Suprapubic skin (tissue), 3 donors: ENCODE measurements at regions not wholly inside any gene's neighbourhood (a gene's known extent, or its start where the extent isn't known, plus 50 kb on each side); places are given as distances from the start of the nearest gene placed in this dataset.

Source experiments
- CTCF ChIP-seq, 2 donors: fragments of 200-600 bp in 1 of 2; fragments of 450-650 bp in 1 of 2; sonication (generic) in 1 of 2; IDR thresholded peaks; one replicate each; pipeline ENCODE4 v1.5.1; 2016 to 2019; ENCODE audit warnings: antibody characterized with exemption in 2 of 2, mild to moderate bottlenecking in 1 of 2, moderate library complexity in 1 of 2
- EP300 ChIP-seq: sonication (generic); formaldehyde crosslinking; IDR thresholded peaks from one replicate; pipeline ENCODE4 v1.6.1; 2017; ENCODE audit warnings: antibody characterized with exemption
- POLR2A ChIP-seq, 2 donors: fragments of 450-650 bp; IDR thresholded peaks; one replicate each; pipeline ENCODE4 v1.6.1; 2017; ENCODE audit warnings: antibody characterized with exemption in 2 of 2, mild to moderate bottlenecking in 2 of 2, moderate library complexity in 2 of 2

- TF ChIP-seq CTCF (IDR thresholded peaks at IDR 0.05) (no peak), POLR2A (IDR thresholded peaks at IDR 0.05) (no peak), EP300 (no peak)
Measured at GRCh38 chr9:103627731-103628130, 466.4 kb upstream of the SMC2 start.
